Chondrocyte (in vitro differentiated cells): ENCODE measurements at regions not wholly inside any gene's neighbourhood (a gene's known extent, or its start where the extent isn't known, plus 50 kb on each side); places are given as distances from the start of the nearest gene placed in this dataset.
"Not testable (repeated sequence)": the region's sequence is repeated elsewhere in the genome, so short reads cannot be mapped to it uniquely, and the experiment has no call there.

Source experiments
- DNase-seq: peaks from one replicate; pipeline ENCODE4 v3.0.0; 2021; ENCODE audit warnings: mixed read lengths, low spot score
- H3K27ac Mint-ChIP-seq: one replicate; pipeline ENCODE4 v1.8.0; 2021; ENCODE audit warnings: mild to moderate bottlenecking, moderate library complexity, mixed read lengths; ENCODE audit not compliant: unreplicated experiment
- H3K27me3 Mint-ChIP-seq: 2 replicates; pipeline ENCODE4 v1.8.0; 2021; ENCODE audit warnings: low read depth, mixed read lengths
- H3K36me3 Mint-ChIP-seq: 2 replicates; pipeline ENCODE4 v1.8.0; 2021; ENCODE audit warnings: low read depth, mixed read lengths
- H3K4me1 Mint-ChIP-seq: 2 replicates; pipeline ENCODE4 v1.8.0; 2021; ENCODE audit warnings: low read depth, mild to moderate bottlenecking, mixed read lengths
- H3K4me3 Mint-ChIP-seq: one replicate; pipeline ENCODE4 v1.8.0; 2021; ENCODE audit warnings: mild to moderate bottlenecking, moderate library complexity, mixed read lengths; ENCODE audit not compliant: unreplicated experiment
- H3K9me3 Mint-ChIP-seq: 2 replicates; pipeline ENCODE4 v1.8.0; 2021; ENCODE audit warnings: low read depth, mixed read lengths

DNA sequence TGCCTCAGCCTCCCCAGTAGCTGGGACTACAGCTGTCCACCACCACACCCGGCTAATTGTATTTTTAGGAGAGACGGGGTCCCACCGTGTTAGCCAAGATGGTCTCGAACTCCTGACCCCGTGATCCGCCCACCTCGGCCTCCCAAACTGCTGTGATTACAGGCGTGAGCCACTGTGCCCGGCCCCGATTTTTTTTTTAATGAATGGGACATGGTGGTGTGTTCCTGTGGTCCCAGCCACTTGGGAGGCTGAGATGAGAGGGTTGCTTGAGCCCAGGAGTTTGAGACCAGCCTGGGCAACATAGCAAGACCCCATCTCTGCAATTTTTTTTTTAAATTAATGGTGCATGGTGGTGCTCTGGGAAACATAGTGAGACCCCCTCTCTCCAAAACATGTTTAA lies 143.6 kb upstream of the TPTE start:
- not testable (repeated sequence) for H3K4me1 Mint-ChIP-seq, H3K36me3 Mint-ChIP-seq, H3K4me3 Mint-ChIP-seq, H3K27me3 Mint-ChIP-seq, H3K27ac Mint-ChIP-seq
- H3K9me3 Mint-ChIP-seq, result peaks cover 36% of the 10 kb centered on the region
- peak; percentile 95 for DNase-seq

DNA sequence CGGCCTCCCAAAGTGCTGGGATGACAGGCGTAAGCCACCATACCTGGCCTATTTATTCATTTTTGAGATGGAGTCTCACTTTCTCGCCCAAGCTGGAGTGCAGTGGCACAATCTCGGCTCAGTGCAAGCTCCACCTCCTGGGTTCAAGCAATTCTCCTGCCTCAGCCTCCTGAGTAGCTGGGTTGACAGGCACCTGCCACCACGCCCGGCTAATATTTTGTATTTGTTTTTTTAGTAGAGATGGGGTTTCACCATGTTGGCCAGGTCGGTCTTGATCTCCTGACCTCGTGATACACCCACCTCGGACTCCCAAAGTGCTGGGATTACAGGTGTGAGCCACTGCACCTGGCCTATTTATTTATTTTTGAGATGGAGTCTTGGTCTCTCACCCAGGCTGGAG lies 141.6 kb upstream of the TPTE start:
- H3K27ac Mint-ChIP-seq, DNase-seq, H3K27me3 Mint-ChIP-seq, H3K4me1 Mint-ChIP-seq, H3K4me3 Mint-ChIP-seq, H3K36me3 Mint-ChIP-seq: not testable (repeated sequence)
- H3K9me3 Mint-ChIP-seq, result peaks cover 31% of the 10 kb centered on the region

DNA sequence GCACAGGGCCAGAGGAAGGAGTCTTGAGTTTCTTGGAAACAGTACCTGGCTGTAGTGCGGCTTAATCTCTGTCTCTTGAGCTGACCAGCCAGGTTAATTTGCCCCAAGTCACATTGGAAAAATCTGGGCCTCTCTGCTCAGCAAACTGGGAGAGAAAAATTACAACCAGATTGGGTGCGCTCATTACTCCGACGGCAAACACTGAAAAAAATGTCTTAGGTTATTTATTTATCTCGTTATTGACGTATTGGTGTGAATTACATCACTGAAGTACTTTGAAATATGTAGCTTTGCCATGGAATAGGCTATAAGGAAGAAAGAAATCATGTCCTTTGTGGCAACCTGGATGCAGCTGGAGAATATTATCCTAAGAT lies 139.7 kb upstream of the TPTE start:
- H3K4me3 Mint-ChIP-seq, H3K27me3 Mint-ChIP-seq, H3K4me1 Mint-ChIP-seq, H3K36me3 Mint-ChIP-seq, DNase-seq, H3K27ac Mint-ChIP-seq: not testable (repeated sequence)
- peaks cover 16% of the 10 kb centered on the region for H3K9me3 Mint-ChIP-seq

DNA sequence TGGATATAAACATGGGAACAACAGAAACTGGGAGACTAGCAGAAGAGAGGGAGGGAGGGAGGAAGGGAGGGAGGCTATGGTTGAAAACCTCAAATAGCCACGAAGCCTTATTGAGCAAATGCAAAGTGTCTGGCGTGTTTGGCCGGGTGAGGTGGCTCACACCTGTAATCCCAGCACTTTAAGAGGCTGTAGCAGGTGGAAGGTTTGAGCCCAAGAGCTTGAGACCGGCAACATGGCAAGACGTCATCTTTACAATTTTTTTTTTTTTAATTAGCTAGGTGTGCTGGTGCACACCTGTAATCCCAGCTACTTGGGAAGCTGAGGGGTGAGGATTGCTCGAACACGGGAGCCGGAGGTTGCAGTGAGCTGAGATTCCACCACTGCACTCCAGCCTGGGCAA lies 139.2 kb upstream of the TPTE start:
- not testable (repeated sequence) for DNase-seq, H3K27ac Mint-ChIP-seq, H3K4me3 Mint-ChIP-seq, H3K27me3 Mint-ChIP-seq, H3K4me1 Mint-ChIP-seq, H3K36me3 Mint-ChIP-seq
- H3K9me3 Mint-ChIP-seq, result peaks cover 14% of the 10 kb centered on the region

DNA sequence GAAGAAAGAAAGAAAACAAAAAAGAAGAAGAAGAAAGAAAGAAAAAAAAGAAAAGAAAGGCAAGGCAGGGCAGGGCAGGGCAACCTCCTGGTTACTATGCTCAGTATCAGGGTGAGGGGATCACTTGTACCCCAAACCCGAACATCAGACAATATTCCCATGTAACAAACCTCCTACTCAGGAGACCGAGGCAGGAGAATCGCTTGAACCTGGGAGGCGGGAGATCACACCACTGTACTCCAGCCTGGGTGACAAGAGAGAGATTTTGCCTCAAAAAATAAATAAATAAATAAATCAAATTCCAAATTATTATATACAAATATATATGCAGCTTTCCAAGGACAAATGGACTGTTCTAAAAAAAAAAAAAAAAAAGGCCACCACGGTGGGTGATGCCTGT lies 138.8 kb upstream of the TPTE start:
- DNase-seq, H3K4me3 Mint-ChIP-seq, H3K36me3 Mint-ChIP-seq, H3K4me1 Mint-ChIP-seq, H3K9me3 Mint-ChIP-seq, H3K27ac Mint-ChIP-seq, H3K27me3 Mint-ChIP-seq: not testable (repeated sequence)

DNA sequence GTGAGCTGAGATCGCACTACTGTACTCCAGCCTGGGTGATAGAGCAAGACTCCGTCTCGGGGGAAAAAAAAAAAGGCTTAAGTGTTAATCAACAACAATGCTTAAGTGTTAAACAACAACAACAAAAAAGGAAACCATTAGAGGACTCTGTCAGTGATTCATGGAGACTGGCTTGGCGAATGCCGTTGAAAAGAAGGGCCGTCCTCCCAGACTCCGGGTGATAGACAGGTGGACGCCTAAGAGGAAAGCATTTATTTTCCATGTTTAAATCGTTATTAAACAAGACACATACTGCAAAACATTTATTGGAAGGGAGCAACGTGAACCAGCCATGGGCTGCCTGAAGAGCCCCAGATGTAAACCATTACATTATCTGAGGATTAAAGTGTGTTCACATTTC lies 137.8 kb upstream of the TPTE start:
- H3K4me1 Mint-ChIP-seq, H3K9me3 Mint-ChIP-seq, H3K36me3 Mint-ChIP-seq, H3K27me3 Mint-ChIP-seq, H3K4me3 Mint-ChIP-seq, H3K27ac Mint-ChIP-seq: not testable (repeated sequence)
- peak; percentile 95 for DNase-seq

DNA sequence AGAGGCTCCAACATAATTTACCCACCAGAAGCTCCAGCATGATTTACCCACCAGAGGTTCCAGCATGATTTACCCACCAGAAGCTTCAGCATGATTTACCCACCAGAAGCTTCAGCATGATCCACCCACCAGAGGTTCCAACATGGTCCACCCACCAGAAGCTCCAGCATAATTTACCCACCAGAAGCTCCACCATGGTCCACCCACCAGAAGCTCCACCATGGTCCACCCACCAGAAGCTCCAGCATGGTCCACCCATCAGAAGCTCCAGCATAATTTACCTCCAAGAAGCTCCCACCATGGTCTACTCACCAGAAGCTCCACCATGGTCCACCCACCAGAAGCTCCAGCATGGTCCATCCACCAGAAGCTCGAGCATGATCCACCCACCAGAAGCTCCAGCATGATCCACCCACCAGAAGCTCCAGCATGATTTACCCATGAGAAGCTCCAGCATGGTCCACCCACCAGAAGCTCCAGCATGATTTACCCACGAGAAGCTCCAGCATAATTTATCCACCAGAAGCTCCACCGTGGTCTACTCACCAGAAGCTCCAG lies 137.0 kb upstream of the TPTE start:
- not testable (repeated sequence) for H3K27ac Mint-ChIP-seq, DNase-seq, H3K27me3 Mint-ChIP-seq, H3K9me3 Mint-ChIP-seq, H3K4me1 Mint-ChIP-seq, H3K36me3 Mint-ChIP-seq, H3K4me3 Mint-ChIP-seq

DNA sequence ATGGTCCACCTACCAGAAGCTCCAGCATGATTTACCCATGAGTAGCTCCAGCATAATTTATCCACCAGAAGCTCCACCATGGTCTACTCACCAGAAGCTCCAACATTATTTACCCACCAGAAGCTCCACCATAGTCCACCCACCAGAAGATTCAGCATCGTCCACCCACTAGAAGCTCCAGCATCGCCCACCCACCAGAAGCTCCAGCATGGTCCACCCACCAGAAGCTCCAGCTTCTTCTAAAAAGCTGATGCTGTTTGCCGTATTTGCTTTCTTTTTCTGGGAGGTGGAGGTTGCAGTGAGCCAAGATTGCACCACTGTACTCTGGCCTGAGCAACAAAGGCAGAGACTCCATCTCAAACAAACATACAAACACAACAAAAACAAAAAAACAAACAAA lies 136.2 kb upstream of the TPTE start:
- not testable (repeated sequence) for DNase-seq

DNA sequence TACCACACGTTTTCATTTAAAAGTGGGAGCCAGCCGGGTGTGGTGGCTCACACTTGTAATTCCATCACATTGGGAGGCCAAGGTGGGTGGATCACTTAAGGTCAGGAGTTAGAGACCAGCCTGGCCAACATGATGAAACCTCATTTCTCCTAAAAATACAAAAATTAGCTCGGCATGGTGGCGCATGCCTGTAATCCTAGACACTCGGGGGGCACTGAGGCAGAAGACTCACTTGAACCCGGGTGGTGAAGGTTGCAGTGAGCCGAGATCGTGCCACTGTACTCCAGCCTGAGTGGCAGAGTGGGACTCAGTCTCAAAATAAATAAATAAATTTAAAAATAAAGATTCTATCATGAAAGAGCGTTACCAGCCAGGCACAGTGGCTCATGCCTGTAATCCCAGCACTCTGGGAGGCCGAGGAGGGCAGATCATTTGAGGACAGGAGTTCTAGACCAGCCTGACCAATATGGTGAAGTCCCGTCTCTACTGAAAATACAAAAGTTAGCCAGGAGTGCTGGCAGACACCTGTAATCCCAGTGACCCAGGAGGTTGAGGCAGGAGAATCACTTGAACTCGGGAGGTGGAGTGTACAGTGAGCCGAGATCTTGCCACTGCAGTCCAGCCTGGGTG lies 135.4 kb upstream of the TPTE start:
- DNase-seq, H3K36me3 Mint-ChIP-seq, H3K4me3 Mint-ChIP-seq, H3K27me3 Mint-ChIP-seq, H3K4me1 Mint-ChIP-seq, H3K9me3 Mint-ChIP-seq, H3K27ac Mint-ChIP-seq: not testable (repeated sequence)

More for the DNA sequence above, 136.2 kb upstream of the TPTE start:
- H3K4me1 Mint-ChIP-seq, H3K36me3 Mint-ChIP-seq, H3K27me3 Mint-ChIP-seq, H3K9me3 Mint-ChIP-seq, H3K4me3 Mint-ChIP-seq, H3K27ac Mint-ChIP-seq: not testable (repeated sequence)

DNA sequence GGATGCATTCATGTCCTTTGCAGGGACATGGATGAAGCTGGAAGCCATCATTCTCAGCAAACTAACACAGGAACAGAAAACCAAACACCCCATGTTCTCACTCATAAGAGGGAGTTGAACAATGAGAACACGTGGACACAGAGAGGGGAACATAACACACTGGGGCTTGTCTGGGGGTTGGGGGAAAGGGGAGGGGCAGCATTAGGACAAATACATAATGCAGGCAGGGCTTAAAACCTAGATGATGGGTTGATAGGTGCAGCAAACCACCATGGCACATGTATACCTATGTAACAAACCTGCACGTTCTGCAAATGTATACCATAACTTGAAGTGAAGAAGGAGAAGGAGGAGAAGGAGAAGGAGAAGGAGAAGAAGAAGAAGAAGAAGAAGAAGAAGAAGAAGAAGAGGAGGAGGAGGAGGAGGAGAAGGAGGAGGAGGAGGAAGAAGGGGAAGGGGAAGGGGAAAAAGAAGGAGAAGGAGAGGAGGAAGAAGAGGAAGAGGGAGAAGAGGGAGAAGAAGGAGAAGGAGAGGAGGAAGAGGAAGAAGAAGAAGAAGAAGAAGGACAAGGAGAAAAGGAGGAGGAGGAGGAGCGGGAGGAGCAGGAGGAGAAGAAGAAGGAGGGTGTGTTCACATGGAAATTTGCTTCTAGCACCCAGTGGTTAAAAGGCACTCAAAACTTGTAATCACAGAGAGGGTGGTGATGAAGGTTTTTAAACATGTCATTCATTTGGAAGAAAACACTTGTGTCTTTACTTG lies 133.5 kb upstream of the TPTE start:
- not testable (repeated sequence) for DNase-seq, H3K9me3 Mint-ChIP-seq, H3K36me3 Mint-ChIP-seq, H3K27me3 Mint-ChIP-seq, H3K4me1 Mint-ChIP-seq, H3K27ac Mint-ChIP-seq, H3K4me3 Mint-ChIP-seq

DNA sequence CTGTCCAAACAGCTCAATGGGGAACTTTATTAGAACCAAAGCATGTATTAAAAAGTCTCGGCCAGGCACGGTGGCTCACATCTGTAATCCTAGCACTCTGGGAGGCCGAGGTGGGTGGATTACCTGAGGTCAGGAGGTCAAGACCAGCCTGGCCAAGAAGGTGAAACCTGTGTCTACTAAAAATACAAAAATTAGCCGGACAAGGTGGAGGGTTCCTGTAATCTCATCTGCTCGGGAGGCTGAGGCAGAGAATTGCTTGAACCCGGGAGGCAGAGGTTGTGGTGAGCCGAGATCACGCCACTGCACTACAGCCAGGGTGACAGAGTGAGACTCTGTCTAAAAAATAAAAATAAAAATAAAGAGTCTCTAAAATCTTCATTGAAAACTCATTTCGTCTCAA lies 132.8 kb upstream of the TPTE start:
- not testable (repeated sequence) for H3K27ac Mint-ChIP-seq, H3K27me3 Mint-ChIP-seq, H3K36me3 Mint-ChIP-seq, H3K4me3 Mint-ChIP-seq, H3K9me3 Mint-ChIP-seq, H3K4me1 Mint-ChIP-seq
- DNase-seq, result peak; percentile 67

DNA sequence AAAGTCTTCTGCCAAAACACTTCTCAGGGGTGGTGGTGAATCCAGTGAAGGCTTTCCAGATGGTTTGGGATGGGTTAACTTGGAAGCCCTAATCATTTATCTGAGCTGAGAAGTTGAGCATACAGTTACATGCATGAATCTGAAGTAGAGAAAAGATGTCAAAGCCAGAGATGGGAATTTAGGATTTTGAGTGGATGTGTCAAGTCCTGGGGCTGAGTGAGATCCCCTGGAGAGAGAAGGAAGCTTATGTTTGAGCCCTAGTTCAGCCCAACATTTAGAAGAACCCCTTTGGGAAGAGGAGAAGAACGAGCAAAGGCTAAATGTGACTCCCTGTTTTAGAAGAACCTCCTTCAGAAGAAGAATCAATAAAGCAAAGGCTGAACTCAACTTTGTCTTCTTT lies 129.1 kb upstream of the TPTE start:
- not testable (repeated sequence) for H3K9me3 Mint-ChIP-seq, H3K27me3 Mint-ChIP-seq, H3K4me3 Mint-ChIP-seq, DNase-seq, H3K27ac Mint-ChIP-seq, H3K36me3 Mint-ChIP-seq, H3K4me1 Mint-ChIP-seq

DNA sequence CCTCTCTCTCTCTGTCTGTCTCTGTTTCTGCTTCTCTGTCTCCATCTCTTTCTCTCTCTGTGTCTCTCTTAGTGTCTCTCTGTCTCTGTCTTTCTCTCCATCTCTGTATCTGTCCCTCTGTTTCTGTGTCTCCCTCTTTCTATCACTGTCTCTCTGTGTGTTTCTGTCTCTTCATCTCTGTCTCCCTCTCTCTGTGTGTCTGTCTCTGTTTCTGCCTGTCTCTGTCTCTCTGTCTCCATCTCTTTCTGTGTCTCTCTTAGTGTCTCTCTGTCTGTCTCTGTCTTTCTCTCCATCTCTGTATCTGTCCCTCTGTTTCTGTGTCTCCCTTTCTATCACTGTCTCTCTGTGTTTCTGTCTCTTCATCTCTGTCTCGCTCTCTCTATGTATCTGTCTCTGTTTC lies 125.4 kb upstream of the TPTE start:
- DNase-seq, H3K27ac Mint-ChIP-seq, H3K4me3 Mint-ChIP-seq, H3K36me3 Mint-ChIP-seq, H3K4me1 Mint-ChIP-seq, H3K27me3 Mint-ChIP-seq, H3K9me3 Mint-ChIP-seq: not testable (repeated sequence)
